KMS-11 (cell line): ENCODE measurements at regions not wholly inside any gene's neighbourhood (a gene's known extent, or its start where the extent isn't known, plus 50 kb on each side); places are given as distances from the start of the nearest gene placed in this dataset.

Experiments used
- H2AFZ ChIP-seq: fragments of 200-600 bp; sonication (generic); 2 replicates; pipeline ENCODE4 v1.6.1; 2016; ENCODE audit warnings: antibody characterized with exemption, mixed run types, low read depth
- H3K27ac ChIP-seq: fragments of 200-600 bp; sonication (generic); 2 replicates; pipeline ENCODE4 v1.6.1; 2016; ENCODE audit warnings: mild to moderate bottlenecking, mixed run types
- H3K27me3 ChIP-seq: fragments of 200-600 bp; sonication (generic); 2 replicates; pipeline ENCODE4 v1.6.1; 2017; ENCODE audit warnings: mild to moderate bottlenecking, low read depth, mixed run types, moderate library complexity; ENCODE audit not compliant: insufficient read depth
- H3K36me3 ChIP-seq: fragments of 200-600 bp; sonication (generic); 2 replicates; pipeline ENCODE4 v1.6.1; 2017; ENCODE audit warnings: mild to moderate bottlenecking, mixed run types; ENCODE audit not compliant: insufficient read depth
- H3K4me1 ChIP-seq: fragments of 200-600 bp; sonication (generic); 2 replicates; pipeline ENCODE4 v1.6.1; 2016; ENCODE audit warnings: mild to moderate bottlenecking, low read depth, mixed run types; ENCODE audit not compliant: poor library complexity, severe bottlenecking
- H3K4me2 ChIP-seq: fragments of 200-600 bp; sonication (generic); 2 replicates; pipeline ENCODE4 v1.7.0; 2016; ENCODE audit warnings: mild to moderate bottlenecking, mixed run types
- H3K4me3 ChIP-seq: fragments of 200-600 bp; sonication (generic); IDR thresholded peaks from 2 replicates; pipeline ENCODE4 v1.6.1; 2017; ENCODE audit warnings: low read depth, low read length, mixed read lengths; ENCODE audit not compliant: insufficient read depth
- H3K79me2 ChIP-seq: fragments of 200-600 bp; sonication (generic); 2 replicates; pipeline ENCODE4 v1.6.1; 2016; ENCODE audit warnings: low read depth, mixed run types; ENCODE audit not compliant: insufficient read depth
- H3K9ac ChIP-seq: fragments of 200-600 bp; sonication (generic); 2 replicates; pipeline ENCODE4 v1.6.1; 2016; ENCODE audit warnings: mild to moderate bottlenecking, mixed run types
- H4K20me1 ChIP-seq: fragments of 200-600 bp; sonication (generic); 2 replicates; pipeline ENCODE4 v1.6.1; 2016; ENCODE audit warnings: mild to moderate bottlenecking, mixed run types; ENCODE audit not compliant: insufficient read depth
- TF ChIP-seq, protein P1 (sequence below): fragments of 200-600 bp; sonication (generic); conservative IDR thresholded peaks from 2 replicates; pipeline ENCODE4 v1.6.1; 2017; ENCODE audit warnings: low read depth, mild to moderate bottlenecking, antibody characterized with exemption, low read length, moderate library complexity, mixed read lengths

DNA sequence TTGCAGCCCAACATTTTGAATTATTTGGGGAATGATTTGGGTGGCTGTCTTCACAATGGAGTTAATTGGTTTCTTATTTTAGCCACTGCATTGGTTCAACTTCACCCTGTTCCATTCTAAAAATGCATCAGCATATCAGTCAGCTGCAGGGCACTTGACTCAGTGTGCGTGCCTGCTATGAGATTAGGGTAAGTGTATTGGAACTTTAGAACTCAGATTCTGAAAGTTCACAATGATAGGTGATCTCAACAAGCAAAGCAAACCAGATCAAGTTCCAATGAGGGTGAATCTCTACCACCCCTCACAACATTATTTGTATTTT is 265.0 kb downstream of the ZPLD1 start:
- Histone ChIP-seq H3K79me2 (no peaks in the 10 kb centered on the region), H3K27ac (no peak overlapping the region), H2AFZ (no peak overlapping the region), H3K4me3 (no peak overlapping the region), H4K20me1 (no peaks in the 10 kb centered on the region), H3K9ac (no peak overlapping the region), H3K4me2 (no peak overlapping the region), H3K27me3 (no peaks in the 10 kb centered on the region), H3K4me1 (no peaks in the 10 kb centered on the region), H3K36me3 (no peaks in the 10 kb centered on the region)
- TF ChIP-seq, protein P1, sequence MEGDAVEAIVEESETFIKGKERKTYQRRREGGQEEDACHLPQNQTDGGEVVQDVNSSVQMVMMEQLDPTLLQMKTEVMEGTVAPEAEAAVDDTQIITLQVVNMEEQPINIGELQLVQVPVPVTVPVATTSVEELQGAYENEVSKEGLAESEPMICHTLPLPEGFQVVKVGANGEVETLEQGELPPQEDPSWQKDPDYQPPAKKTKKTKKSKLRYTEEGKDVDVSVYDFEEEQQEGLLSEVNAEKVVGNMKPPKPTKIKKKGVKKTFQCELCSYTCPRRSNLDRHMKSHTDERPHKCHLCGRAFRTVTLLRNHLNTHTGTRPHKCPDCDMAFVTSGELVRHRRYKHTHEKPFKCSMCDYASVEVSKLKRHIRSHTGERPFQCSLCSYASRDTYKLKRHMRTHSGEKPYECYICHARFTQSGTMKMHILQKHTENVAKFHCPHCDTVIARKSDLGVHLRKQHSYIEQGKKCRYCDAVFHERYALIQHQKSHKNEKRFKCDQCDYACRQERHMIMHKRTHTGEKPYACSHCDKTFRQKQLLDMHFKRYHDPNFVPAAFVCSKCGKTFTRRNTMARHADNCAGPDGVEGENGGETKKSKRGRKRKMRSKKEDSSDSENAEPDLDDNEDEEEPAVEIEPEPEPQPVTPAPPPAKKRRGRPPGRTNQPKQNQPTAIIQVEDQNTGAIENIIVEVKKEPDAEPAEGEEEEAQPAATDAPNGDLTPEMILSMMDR, result no peak

GRCh38 chr3:102712896-102713295 is 278.1 kb downstream of the ZPLD1 start:
- no peak overlapping the region for H3K9ac ChIP-seq

GRCh38 chr3:102714567-102714966 is 279.8 kb downstream of the ZPLD1 start:
- Histone ChIP-seq H2AFZ (no peak overlapping the region), H3K9ac (no peak overlapping the region), H4K20me1 (no peaks in the 10 kb centered on the region), H3K27me3 (no peaks in the 10 kb centered on the region), H3K4me3 (no peak overlapping the region), H3K36me3 (no peaks in the 10 kb centered on the region), H3K27ac (no peak overlapping the region), H3K4me2 (no peak overlapping the region), H3K4me1 (no peaks in the 10 kb centered on the region), H3K79me2 (no peaks in the 10 kb centered on the region)
- TF ChIP-seq, protein P1, result no peak

More at GRCh38 chr3:102712896-102713295, 278.1 kb downstream of the ZPLD1 start:
- no peak overlapping the region for H2AFZ ChIP-seq
- H3K4me1 ChIP-seq, result no peaks in the 10 kb centered on the region
- no peaks in the 10 kb centered on the region for H3K36me3 ChIP-seq
- H3K27ac ChIP-seq, result no peak overlapping the region
- H3K4me3 ChIP-seq, result no peak overlapping the region
- H3K27me3 ChIP-seq, result no peaks in the 10 kb centered on the region
- H3K79me2 ChIP-seq, result no peaks in the 10 kb centered on the region
- no peak overlapping the region for H3K4me2 ChIP-seq
- no peaks in the 10 kb centered on the region for H4K20me1 ChIP-seq
- TF ChIP-seq, protein P1, result no peak

- no peak overlapping the region for H3K9ac ChIP-seq
- H3K27me3 ChIP-seq, result no peaks in the 10 kb centered on the region
- no peaks in the 10 kb centered on the region for H3K79me2 ChIP-seq
- TF ChIP-seq, protein P1, result no peak
- no peaks in the 10 kb centered on the region for H4K20me1 ChIP-seq
- no peak overlapping the region for H3K4me2 ChIP-seq
- H3K4me3 ChIP-seq, result no peak overlapping the region
- no peaks in the 10 kb centered on the region for H3K4me1 ChIP-seq
- H3K27ac ChIP-seq, result no peak overlapping the region
- H3K36me3 ChIP-seq, result no peaks in the 10 kb centered on the region
- H2AFZ ChIP-seq, result no peak overlapping the region
Observed at GRCh38 chr3:102715030-102715697, 280.3 kb downstream of the ZPLD1 start.
